ENCODE measurements at regions not wholly inside any gene's neighbourhood (a gene's known extent, or its start where the extent isn't known, plus 50 kb on each side); places are given as distances from the start of the nearest gene placed in this dataset.

DNA sequence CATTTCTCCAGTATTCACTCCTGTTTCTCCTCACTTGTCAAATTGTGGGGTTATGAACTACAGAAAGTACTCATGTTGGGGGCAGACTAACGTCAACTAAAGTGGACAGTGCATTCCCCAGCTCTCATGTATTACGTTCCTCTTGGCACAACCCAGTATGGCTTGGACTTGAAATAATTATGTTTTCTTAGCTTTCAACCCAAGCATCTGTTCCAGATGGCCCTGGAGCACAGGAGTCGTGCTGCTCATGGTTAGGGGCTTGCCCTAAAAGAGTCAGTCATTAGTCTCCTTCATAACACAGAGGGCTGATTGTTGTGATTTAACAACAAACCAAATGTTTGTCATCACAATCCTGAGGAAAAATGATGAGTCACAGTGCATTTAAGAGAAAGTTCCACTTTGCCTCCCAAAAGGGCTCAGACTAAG is 154.4 kb downstream of the RPAP3 start (continued):
- TF ChIP-seq, protein P1, sequence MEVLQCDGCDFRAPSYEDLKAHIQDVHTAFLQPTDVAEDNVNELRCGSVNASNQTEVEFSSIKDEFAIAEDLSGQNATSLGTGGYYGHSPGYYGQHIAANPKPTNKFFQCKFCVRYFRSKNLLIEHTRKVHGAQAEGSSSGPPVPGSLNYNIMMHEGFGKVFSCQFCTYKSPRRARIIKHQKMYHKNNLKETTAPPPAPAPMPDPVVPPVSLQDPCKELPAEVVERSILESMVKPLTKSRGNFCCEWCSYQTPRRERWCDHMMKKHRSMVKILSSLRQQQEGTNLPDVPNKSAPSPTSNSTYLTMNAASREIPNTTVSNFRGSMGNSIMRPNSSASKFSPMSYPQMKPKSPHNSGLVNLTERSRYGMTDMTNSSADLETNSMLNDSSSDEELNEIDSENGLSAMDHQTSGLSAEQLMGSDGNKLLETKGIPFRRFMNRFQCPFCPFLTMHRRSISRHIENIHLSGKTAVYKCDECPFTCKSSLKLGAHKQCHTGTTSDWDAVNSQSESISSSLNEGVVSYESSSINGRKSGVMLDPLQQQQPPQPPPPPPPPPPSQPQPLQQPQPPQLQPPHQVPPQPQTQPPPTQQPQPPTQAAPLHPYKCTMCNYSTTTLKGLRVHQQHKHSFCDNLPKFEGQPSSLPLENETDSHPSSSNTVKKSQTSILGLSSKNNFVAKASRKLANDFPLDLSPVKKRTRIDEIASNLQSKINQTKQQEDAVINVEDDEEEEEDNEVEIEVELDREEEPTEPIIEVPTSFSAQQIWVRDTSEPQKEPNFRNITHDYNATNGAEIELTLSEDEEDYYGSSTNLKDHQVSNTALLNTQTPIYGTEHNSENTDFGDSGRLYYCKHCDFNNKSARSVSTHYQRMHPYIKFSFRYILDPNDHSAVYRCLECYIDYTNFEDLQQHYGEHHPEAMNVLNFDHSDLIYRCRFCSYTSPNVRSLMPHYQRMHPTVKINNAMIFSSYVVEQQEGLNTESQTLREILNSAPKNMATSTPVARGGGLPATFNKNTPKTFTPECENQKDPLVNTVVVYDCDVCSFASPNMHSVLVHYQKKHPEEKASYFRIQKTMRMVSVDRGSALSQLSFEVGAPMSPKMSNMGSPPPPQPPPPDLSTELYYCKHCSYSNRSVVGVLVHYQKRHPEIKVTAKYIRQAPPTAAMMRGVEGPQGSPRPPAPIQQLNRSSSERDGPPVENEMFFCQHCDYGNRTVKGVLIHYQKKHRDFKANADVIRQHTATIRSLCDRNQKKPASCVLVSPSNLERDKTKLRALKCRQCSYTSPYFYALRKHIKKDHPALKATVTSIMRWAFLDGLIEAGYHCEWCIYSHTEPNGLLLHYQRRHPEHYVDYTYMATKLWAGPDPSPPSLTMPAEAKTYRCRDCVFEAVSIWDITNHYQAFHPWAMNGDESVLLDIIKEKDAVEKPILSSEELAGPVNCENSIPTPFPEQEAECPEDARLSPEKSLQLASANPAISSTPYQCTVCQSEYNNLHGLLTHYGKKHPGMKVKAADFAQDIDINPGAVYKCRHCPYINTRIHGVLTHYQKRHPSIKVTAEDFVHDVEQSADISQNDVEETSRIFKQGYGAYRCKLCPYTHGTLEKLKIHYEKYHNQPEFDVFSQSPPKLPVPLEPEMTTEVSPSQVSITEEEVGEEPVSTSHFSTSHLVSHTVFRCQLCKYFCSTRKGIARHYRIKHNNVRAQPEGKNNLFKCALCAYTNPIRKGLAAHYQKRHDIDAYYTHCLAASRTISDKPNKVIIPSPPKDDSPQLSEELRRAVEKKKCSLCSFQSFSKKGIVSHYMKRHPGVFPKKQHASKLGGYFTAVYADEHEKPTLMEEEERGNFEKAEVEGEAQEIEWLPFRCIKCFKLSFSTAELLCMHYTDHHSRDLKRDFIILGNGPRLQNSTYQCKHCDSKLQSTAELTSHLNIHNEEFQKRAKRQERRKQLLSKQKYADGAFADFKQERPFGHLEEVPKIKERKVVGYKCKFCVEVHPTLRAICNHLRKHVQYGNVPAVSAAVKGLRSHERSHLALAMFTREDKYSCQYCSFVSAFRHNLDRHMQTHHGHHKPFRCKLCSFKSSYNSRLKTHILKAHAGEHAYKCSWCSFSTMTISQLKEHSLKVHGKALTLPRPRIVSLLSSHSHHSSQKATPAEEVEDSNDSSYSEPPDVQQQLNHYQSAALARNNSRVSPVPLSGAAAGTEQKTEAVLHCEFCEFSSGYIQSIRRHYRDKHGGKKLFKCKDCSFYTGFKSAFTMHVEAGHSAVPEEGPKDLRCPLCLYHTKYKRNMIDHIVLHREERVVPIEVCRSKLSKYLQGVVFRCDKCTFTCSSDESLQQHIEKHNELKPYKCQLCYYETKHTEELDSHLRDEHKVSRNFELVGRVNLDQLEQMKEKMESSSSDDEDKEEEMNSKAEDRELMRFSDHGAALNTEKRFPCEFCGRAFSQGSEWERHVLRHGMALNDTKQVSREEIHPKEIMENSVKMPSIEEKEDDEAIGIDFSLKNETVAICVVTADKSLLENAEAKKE (CRISPR knock-in tag; IDR thresholded peaks at IDR 0.05): no peak
- TF ChIP-seq CREB1 (CRISPR knock-in tag; IDR thresholded peaks at IDR 0.05; ENCODE audit: low read depth) (no peak), NANOG (IDR thresholded peaks at IDR 0.05; ENCODE audit: borderline replicate concordance) (no peak), STAT1 (IDR thresholded peaks at IDR 0.05; ENCODE audit: unreplicated experiment) (no peak)

DNA sequence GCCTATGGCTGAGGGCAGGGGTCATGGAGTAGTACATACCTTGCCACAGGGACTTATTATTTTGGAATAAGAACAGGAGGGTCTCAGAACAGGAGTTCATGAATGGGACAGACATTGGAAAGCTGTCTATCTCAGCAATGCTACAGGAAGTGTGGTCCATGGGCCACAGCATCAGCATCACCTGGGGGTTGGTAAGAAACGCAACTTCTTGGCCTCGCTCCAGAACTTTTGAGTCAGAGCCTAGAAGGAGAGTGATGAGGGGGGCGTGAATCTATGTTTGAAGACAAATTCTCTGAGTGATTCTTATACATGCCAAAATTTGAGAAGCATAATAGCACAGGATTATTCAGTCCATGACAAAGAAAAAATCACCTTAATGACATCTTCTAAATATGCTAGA is 156.6 kb downstream of the RPAP3 start:
- DNase-seq (ENCODE audit: low spot score): no peak
- H4K20me1 ChIP-seq (replicated peaks; ENCODE audit: insufficient read depth): no peaks in the 10 kb centered on the region
- Mint-ChIP-seq H3K27me3 (ENCODE audit: insufficient read depth, low read depth, poor library complexity) (no peaks in the 10 kb centered on the region), H3K4me3 (no peak overlapping the region), H3K36me3 (ENCODE audit: low read depth) (peaks cover 11% of the 10 kb centered on the region), H3K9me3 (peaks cover 15% of the 10 kb centered on the region), H3K27ac (no peak overlapping the region), H3K4me1 (no peaks in the 10 kb centered on the region)
- H3K4me1 ChIP-seq (ENCODE audit: insufficient read depth): no peaks in the 10 kb centered on the region
- peaks cover 10% of the 10 kb centered on the region; the same call in 1 of the 2 replicates for H3K36me3 ChIP-seq (ENCODE audit: insufficient read depth)
- no peak overlapping the region for H3K4me3 ChIP-seq
- H2AFZ ChIP-seq: no peak overlapping the region; the same call in 1 of the 2 replicates
- H3K9me2 ChIP-seq (ENCODE audit: insufficient read depth): peaks cover 1% of the 10 kb centered on the region; the same call in 1 of the 2 replicates
- H3K27me3 ChIP-seq (ENCODE audit: insufficient read depth): no peaks in the 10 kb centered on the region
- H3F3A ChIP-seq (replicated peaks; ENCODE audit: low read depth): no peaks in the 10 kb centered on the region
- H3K4me2 ChIP-seq: no peak overlapping the region
- H3K79me2 ChIP-seq (replicated peaks; ENCODE audit: insufficient read depth): no peaks in the 10 kb centered on the region
- no peak for ATAC-seq
- no peak overlapping the region for H3K27ac ChIP-seq (ENCODE audit: low read depth)
- TF ChIP-seq EZH2phosphoT487 (IDR thresholded peaks at IDR 0.05; ENCODE audit: unreplicated experiment) (no peak), JUNB (IDR thresholded peaks at IDR 0.05; ENCODE audit: unreplicated experiment) (no peak), EZH2 (IDR thresholded peaks at IDR 0.05; ENCODE audit: low read depth, unreplicated experiment) (no peak), CREB1 (CRISPR knock-in tag; IDR thresholded peaks at IDR 0.05; ENCODE audit: low read depth) (no peak)
- TF ChIP-seq, protein P2, sequence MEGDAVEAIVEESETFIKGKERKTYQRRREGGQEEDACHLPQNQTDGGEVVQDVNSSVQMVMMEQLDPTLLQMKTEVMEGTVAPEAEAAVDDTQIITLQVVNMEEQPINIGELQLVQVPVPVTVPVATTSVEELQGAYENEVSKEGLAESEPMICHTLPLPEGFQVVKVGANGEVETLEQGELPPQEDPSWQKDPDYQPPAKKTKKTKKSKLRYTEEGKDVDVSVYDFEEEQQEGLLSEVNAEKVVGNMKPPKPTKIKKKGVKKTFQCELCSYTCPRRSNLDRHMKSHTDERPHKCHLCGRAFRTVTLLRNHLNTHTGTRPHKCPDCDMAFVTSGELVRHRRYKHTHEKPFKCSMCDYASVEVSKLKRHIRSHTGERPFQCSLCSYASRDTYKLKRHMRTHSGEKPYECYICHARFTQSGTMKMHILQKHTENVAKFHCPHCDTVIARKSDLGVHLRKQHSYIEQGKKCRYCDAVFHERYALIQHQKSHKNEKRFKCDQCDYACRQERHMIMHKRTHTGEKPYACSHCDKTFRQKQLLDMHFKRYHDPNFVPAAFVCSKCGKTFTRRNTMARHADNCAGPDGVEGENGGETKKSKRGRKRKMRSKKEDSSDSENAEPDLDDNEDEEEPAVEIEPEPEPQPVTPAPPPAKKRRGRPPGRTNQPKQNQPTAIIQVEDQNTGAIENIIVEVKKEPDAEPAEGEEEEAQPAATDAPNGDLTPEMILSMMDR (conservative IDR thresholded peaks at IDR 0.05; ENCODE audit: low read depth in 2 of 2): no peak
- TF ChIP-seq, protein P1 (CRISPR knock-in tag; IDR thresholded peaks at IDR 0.05): no peak

Measured in GM23338 (cell line).